ENCODE measurements at regions not wholly inside any gene's neighbourhood (a gene's known extent, or its start where the extent isn't known, plus 50 kb on each side); places are given as distances from the start of the nearest gene placed in this dataset.

DNA sequence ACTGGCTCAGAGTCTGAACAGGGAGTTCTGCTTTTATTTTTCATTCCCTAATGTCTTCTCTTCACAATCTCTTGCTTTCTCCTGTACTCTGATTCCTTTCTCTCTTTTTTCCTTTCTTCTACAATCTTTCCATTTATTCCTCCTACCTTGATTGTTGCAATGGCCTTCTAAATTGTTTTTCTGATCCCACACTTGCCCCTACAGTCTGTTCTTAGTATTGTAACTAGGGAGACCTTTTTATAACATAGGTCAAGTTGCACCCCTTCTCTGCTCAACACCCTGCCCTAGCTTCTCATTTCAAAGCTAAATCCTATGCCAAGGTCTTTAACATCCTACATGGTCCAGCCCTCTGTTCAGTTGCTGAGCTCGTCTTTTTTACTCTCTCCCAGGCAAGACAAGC, 277.9 kb downstream of the GBA3 start:
- TF ChIP-seq, protein P1, sequence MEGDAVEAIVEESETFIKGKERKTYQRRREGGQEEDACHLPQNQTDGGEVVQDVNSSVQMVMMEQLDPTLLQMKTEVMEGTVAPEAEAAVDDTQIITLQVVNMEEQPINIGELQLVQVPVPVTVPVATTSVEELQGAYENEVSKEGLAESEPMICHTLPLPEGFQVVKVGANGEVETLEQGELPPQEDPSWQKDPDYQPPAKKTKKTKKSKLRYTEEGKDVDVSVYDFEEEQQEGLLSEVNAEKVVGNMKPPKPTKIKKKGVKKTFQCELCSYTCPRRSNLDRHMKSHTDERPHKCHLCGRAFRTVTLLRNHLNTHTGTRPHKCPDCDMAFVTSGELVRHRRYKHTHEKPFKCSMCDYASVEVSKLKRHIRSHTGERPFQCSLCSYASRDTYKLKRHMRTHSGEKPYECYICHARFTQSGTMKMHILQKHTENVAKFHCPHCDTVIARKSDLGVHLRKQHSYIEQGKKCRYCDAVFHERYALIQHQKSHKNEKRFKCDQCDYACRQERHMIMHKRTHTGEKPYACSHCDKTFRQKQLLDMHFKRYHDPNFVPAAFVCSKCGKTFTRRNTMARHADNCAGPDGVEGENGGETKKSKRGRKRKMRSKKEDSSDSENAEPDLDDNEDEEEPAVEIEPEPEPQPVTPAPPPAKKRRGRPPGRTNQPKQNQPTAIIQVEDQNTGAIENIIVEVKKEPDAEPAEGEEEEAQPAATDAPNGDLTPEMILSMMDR (IDR thresholded peaks at IDR 0.05; ENCODE audit: low read depth, low read length, missing input control), result no peak
- TF ChIP-seq, protein P2, sequence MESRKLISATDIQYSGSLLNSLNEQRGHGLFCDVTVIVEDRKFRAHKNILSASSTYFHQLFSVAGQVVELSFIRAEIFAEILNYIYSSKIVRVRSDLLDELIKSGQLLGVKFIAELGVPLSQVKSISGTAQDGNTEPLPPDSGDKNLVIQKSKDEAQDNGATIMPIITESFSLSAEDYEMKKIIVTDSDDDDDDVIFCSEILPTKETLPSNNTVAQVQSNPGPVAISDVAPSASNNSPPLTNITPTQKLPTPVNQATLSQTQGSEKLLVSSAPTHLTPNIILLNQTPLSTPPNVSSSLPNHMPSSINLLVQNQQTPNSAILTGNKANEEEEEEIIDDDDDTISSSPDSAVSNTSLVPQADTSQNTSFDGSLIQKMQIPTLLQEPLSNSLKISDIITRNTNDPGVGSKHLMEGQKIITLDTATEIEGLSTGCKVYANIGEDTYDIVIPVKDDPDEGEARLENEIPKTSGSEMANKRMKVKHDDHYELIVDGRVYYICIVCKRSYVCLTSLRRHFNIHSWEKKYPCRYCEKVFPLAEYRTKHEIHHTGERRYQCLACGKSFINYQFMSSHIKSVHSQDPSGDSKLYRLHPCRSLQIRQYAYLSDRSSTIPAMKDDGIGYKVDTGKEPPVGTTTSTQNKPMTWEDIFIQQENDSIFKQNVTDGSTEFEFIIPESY (IDR thresholded peaks at IDR 0.05), result no peak
